C4-2B (cell line): ENCODE measurements at regions not wholly inside any gene's neighbourhood (a gene's known extent, or its start where the extent isn't known, plus 50 kb on each side); places are given as distances from the start of the nearest gene placed in this dataset.

Source experiments
- H3K27ac ChIP-seq: fragments of 450-650 bp; 2 replicates; pipeline ENCODE4 v1.5.1; 2017
- CTCF ChIP-seq: fragments of 450-650 bp; conservative IDR thresholded peaks from 2 replicates; pipeline ENCODE4 v1.5.1; 2017; ENCODE audit warnings: mild to moderate bottlenecking
- ZFX ChIP-seq: fragments of 450-650 bp; IDR thresholded peaks from 2 replicates; pipeline ENCODE4 v1.6.1; 2017

GRCh38 chr1:81128079-81128478 is 672.7 kb upstream of the ADGRL2 start:
- H3K27ac ChIP-seq = no peak overlapping the region
- TF ChIP-seq CTCF (no peak), ZFX (no peak)

GRCh38 chr1:81126989-81127581 is 673.6 kb upstream of the ADGRL2 start:
- H3K27ac ChIP-seq = no peak overlapping the region
- TF ChIP-seq CTCF = no peak
- TF ChIP-seq ZFX = no peak

- TF ChIP-seq CTCF = no peak
- TF ChIP-seq ZFX = no peak
- no peak overlapping the region for H3K27ac ChIP-seq
Observed at GRCh38 chr1:81125672-81126071, 675.1 kb upstream of the ADGRL2 start.

- H3K27ac ChIP-seq = no peak overlapping the region
- TF ChIP-seq ZFX (no peak), CTCF (no peak)
Observed at GRCh38 chr1:81121306-81121705, 679.4 kb upstream of the ADGRL2 start.

GRCh38 chr1:81119319-81119718 is 681.4 kb upstream of the ADGRL2 start:
- no peak overlapping the region for H3K27ac ChIP-seq
- no peak for TF ChIP-seq ZFX
- TF ChIP-seq CTCF = no peak

- no peak overlapping the region for H3K27ac ChIP-seq
- TF ChIP-seq CTCF (no peak), ZFX (no peak)
Observed at GRCh38 chr1:81118550-81118949, 682.2 kb upstream of the ADGRL2 start.

- no peak for TF ChIP-seq ZFX
- no peak for TF ChIP-seq CTCF
- no peak overlapping the region for H3K27ac ChIP-seq
Observed at GRCh38 chr1:81115422-81115821, 685.3 kb upstream of the ADGRL2 start.
